HEK293 (cell line): ENCODE measurements at regions not wholly inside any gene's neighbourhood (a gene's known extent, or its start where the extent isn't known, plus 50 kb on each side); places are given as distances from the start of the nearest gene placed in this dataset.
A peak's percentile ranks its signal among the peaks of the same experiment; 100 is the strongest.

Experiments used
- CTCF ChIA-PET: fragments of 350-600 bp; formaldehyde crosslinking; extraction: SDS; loops from one replicate; lab custom pipeline; 2021; ENCODE audit warnings: antibody characterized with exemption; lab: Yijun Ruan, JAX
- POLR2A ChIA-PET: fragments of 300-600 bp; formaldehyde crosslinking; extraction: SDS; loops from one replicate; lab custom pipeline; 2020; ENCODE audit warnings: antibody characterized with exemption, inconsistent platforms; lab: Yijun Ruan, JAX
- H3K27ac ChIP-seq: fragments of 200-500 bp; sonication (Bioruptor generic); 2 replicates; pipeline ENCODE4 v1.5.1; 2014; ENCODE audit warnings: low read depth, low read length, control low read depth, inconsistent platforms; ENCODE audit errors: extremely low read depth
- H3K36me3 ChIP-seq, 2 experiments: fragments of 200-500 bp in 1 of 2; sonication (Bioruptor generic) in 1 of 2; 1 replicate in 1 of 2; 2 replicates in 1 of 2; pipeline ENCODE4 v1.5.1; 2014 to 2017; ENCODE audit warnings: inconsistent platforms in 2 of 2, low read length in 2 of 2; ENCODE audit not compliant: control insufficient read depth in 2 of 2, insufficient read depth in 1 of 2
- H3K4me1 ChIP-seq: fragments of 200-500 bp; sonication (Bioruptor generic); 2 replicates; pipeline ENCODE4 v1.5.1; 2014; ENCODE audit warnings: mild to moderate bottlenecking, low read length, inconsistent platforms; ENCODE audit not compliant: control insufficient read depth, insufficient read depth
- H3K4me3 ChIP-seq: 2 replicates; pipeline ENCODE4 v1.5.1; 2011; ENCODE audit warnings: low read depth, mild to moderate bottlenecking, control low read depth, low read length, moderate library complexity
- H3K9me3 ChIP-seq: fragments of 200-500 bp; sonication (Bioruptor generic); 2 replicates; pipeline ENCODE4 v1.5.1; 2014; ENCODE audit warnings: low read depth, low read length, inconsistent platforms; ENCODE audit not compliant: control insufficient read depth, insufficient read depth
- BCL11B ChIP-seq: fragments of 450-650 bp; formaldehyde crosslinking; IDR thresholded peaks from 2 replicates; pipeline ENCODE4 v1.5.1; 2016; ENCODE audit warnings: low read depth, missing biosample characterization, missing genetic modification characterization
- GLIS1 ChIP-seq: fragments of 450-650 bp; formaldehyde crosslinking; IDR thresholded peaks from 2 replicates; pipeline ENCODE4 v1.5.1; 2016; ENCODE audit warnings: missing biosample characterization, missing genetic modification characterization
- KLF10 ChIP-seq: fragments of 450-650 bp; IDR thresholded peaks from 2 replicates; pipeline ENCODE4 v1.5.1; 2018; ENCODE audit warnings: missing biosample characterization, mild to moderate bottlenecking, missing genetic modification characterization
- KLF7 ChIP-seq: fragments of 450-650 bp; formaldehyde crosslinking; IDR thresholded peaks from 2 replicates; pipeline ENCODE4 v1.5.1; 2016; ENCODE audit warnings: missing biosample characterization, missing genetic modification characterization, borderline replicate concordance
- KLF8 ChIP-seq: fragments of 450-650 bp; formaldehyde crosslinking; IDR thresholded peaks from 2 replicates; pipeline ENCODE4 v1.5.1; 2016; ENCODE audit warnings: missing biosample characterization, missing genetic modification characterization
- SETDB1 ChIP-seq: IDR thresholded peaks from one replicate; pipeline ENCODE4 v1.6.1; 2017; ENCODE audit warnings: mild to moderate bottlenecking, low read length, moderate library complexity, mixed read lengths; ENCODE audit not compliant: insufficient read length
- ZBTB21 ChIP-seq: fragments of 450-650 bp; formaldehyde crosslinking; IDR thresholded peaks from 2 replicates; pipeline ENCODE4 v1.5.1; 2017; ENCODE audit warnings: missing biosample characterization, missing genetic modification characterization
- ZEB2 ChIP-seq: fragments of 450-650 bp; formaldehyde crosslinking; IDR thresholded peaks from 2 replicates; pipeline ENCODE4 v1.5.1; 2016; ENCODE audit warnings: missing biosample characterization, missing genetic modification characterization
- ZFP37 ChIP-seq: fragments of 450-650 bp; formaldehyde crosslinking; IDR thresholded peaks from 2 replicates; pipeline ENCODE4 v1.5.1; 2016; ENCODE audit warnings: missing biosample characterization, missing genetic modification characterization
- ZFP69B ChIP-seq: fragments of 450-650 bp; formaldehyde crosslinking; IDR thresholded peaks from 2 replicates; pipeline ENCODE4 v1.5.1; 2016; ENCODE audit warnings: missing biosample characterization, missing genetic modification characterization
- ZNF2 ChIP-seq: fragments of 450-650 bp; formaldehyde crosslinking; IDR thresholded peaks from 2 replicates; pipeline ENCODE4 v1.5.1; 2016; ENCODE audit warnings: missing biosample characterization, missing genetic modification characterization
- ZNF335 ChIP-seq: fragments of 450-650 bp; formaldehyde crosslinking; conservative IDR thresholded peaks from 2 replicates; pipeline ENCODE4 v1.5.1; 2016; ENCODE audit warnings: missing biosample characterization, missing genetic modification characterization
- ZNF501 ChIP-seq: fragments of 450-650 bp; formaldehyde crosslinking; IDR thresholded peaks from 2 replicates; pipeline ENCODE4 v1.5.1; 2016; ENCODE audit warnings: missing biosample characterization, missing genetic modification characterization
- ZNF530 ChIP-seq: fragments of 450-650 bp; formaldehyde crosslinking; IDR thresholded peaks from 2 replicates; pipeline ENCODE4 v1.5.1; 2016; ENCODE audit warnings: low read depth, missing biosample characterization, missing genetic modification characterization
- ZNF555 ChIP-seq: fragments of 450-650 bp; formaldehyde crosslinking; conservative IDR thresholded peaks from 2 replicates; pipeline ENCODE4 v1.5.1; 2017; ENCODE audit warnings: missing biosample characterization, mild to moderate bottlenecking, missing genetic modification characterization, inconsistent platforms
- ZNF664 ChIP-seq: fragments of 450-650 bp; formaldehyde crosslinking; IDR thresholded peaks from 2 replicates; pipeline ENCODE4 v1.5.1; 2016; ENCODE audit warnings: missing biosample characterization, missing genetic modification characterization
- ZXDB ChIP-seq: fragments of 450-650 bp; formaldehyde crosslinking; IDR thresholded peaks from 2 replicates; pipeline ENCODE4 v1.5.1; 2016; ENCODE audit warnings: missing biosample characterization, missing genetic modification characterization
- TF ChIP-seq, protein P1 (sequence below): fragments of 450-650 bp; formaldehyde crosslinking; conservative IDR thresholded peaks from 2 replicates; pipeline ENCODE4 v1.5.1; 2016; ENCODE audit warnings: low read depth, missing biosample characterization, missing genetic modification characterization
- TF ChIP-seq, protein P2 (sequence below): fragments of 450-650 bp; formaldehyde crosslinking; IDR thresholded peaks from 2 replicates; pipeline ENCODE4 v1.5.1; 2016; ENCODE audit warnings: missing biosample characterization, missing genetic modification characterization
- TF ChIP-seq, protein P3 (sequence below): fragments of 450-650 bp; formaldehyde crosslinking; IDR thresholded peaks from 2 replicates; pipeline ENCODE4 v1.5.1; 2017; ENCODE audit warnings: missing biosample characterization, missing genetic modification characterization
- TF ChIP-seq, protein P4 (sequence below): fragments of 450-650 bp; formaldehyde crosslinking; IDR thresholded peaks from 2 replicates; pipeline ENCODE4 v1.5.1; 2016; ENCODE audit warnings: missing biosample characterization, missing genetic modification characterization
- TF ChIP-seq, protein P5 (sequence below): fragments of 450-650 bp; formaldehyde crosslinking; IDR thresholded peaks from 2 replicates; pipeline ENCODE4 v1.5.1; 2016; ENCODE audit warnings: missing biosample characterization, missing genetic modification characterization, low read depth
- TF ChIP-seq, protein P6 (sequence below): fragments of 450-650 bp; formaldehyde crosslinking; IDR thresholded peaks from 2 replicates; pipeline ENCODE4 v1.5.1; 2017; ENCODE audit warnings: missing biosample characterization, missing genetic modification characterization

DNA sequence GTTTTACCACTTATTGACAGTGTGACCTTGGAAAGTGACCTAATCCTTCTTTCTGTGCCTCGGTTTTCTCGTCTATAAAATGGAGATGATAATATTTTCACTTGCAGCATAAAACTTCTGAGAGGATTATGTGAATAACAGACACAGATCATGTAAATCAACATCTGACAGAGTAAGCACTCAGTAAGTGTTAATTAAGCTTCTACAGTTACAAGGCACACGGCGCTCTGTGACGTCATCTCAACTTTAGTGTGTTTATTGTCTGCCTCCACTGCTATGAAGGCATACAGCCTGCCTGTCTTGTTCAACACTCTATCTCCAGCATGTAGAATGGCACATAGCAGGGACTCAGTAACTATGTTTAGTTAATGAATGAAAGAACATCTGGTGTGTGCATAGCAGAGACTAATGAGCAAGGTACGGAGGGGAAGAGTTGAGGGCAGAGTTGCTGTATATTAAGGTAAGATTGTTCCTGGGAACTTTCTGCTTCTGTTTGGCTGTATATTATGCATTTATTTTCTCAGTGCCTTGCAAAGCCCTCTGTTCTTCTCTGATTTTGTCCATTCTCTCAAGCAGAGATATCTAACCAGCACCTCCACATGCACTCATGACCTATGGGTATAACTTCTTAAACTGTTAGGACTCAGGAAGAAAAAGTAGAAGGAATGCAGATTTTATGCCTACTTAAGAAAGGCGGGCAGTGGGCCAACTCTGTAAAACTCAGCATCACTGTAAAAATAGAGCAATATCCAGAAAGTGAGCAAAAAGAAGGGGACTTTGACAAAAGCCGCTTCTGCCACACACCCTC, 66.4 kb upstream of the STMND1 start:
- ChIA-PET POLR2A (no interaction called here), CTCF (interaction anchor here (0.6 kb wide), 1 partner anchor 273 kb away, joined by 4 read pairs; no protein-coding TSS in a partner anchor)
- H3K27ac ChIP-seq: no peak overlapping the region
- H3K4me3 ChIP-seq: no peak overlapping the region
- H3K9me3 ChIP-seq: no peaks in the 10 kb centered on the region
- H3K36me3 ChIP-seq: no peaks in the 10 kb centered on the region
- peaks cover 11% of the 10 kb centered on the region; the same call in 1 of the 2 replicates for H3K4me1 ChIP-seq
- peak; percentile 73 for TF ChIP-seq ZFP37 (tag by site-specific recombination)
- TF ChIP-seq KLF10 (tag by site-specific recombination): peak; percentile 51; the same call in 1 of the 2 replicates
- TF ChIP-seq BCL11B (tag by site-specific recombination): no peak
- TF ChIP-seq, protein P1, sequence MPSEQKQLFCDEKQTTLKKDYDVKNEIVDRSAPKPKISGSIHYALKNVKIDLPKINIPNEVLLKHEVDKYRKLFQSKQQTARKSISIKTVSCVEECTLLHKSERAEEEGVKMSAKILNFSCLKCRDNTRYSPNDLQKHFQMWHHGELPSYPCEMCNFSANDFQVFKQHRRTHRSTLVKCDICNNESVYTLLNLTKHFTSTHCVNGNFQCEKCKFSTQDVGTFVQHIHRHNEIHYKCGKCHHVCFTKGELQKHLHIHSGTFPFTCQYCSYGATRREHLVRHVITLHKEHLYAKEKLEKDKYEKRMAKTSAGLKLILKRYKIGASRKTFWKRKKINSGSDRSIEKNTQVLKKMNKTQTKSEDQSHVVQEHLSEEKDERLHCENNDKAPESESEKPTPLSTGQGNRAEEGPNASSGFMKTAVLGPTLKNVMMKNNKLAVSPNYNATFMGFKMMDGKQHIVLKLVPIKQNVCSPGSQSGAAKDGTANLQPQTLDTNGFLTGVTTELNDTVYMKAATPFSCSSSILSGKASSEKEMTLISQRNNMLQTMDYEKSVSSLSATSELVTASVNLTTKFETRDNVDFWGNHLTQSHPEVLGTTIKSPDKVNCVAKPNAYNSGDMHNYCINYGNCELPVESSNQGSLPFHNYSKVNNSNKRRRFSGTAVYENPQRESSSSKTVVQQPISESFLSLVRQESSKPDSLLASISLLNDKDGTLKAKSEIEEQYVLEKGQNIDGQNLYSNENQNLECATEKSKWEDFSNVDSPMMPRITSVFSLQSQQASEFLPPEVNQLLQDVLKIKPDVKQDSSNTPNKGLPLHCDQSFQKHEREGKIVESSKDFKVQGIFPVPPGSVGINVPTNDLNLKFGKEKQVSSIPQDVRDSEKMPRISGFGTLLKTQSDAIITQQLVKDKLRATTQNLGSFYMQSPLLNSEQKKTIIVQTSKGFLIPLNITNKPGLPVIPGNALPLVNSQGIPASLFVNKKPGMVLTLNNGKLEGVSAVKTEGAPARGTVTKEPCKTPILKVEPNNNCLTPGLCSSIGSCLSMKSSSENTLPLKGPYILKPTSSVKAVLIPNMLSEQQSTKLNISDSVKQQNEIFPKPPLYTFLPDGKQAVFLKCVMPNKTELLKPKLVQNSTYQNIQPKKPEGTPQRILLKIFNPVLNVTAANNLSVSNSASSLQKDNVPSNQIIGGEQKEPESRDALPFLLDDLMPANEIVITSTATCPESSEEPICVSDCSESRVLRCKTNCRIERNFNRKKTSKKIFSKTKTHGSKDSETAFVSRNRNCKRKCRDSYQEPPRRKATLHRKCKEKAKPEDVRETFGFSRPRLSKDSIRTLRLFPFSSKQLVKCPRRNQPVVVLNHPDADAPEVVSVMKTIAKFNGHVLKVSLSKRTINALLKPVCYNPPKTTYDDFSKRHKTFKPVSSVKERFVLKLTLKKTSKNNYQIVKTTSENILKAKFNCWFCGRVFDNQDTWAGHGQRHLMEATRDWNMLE (tag by site-specific recombination): 0 out of 2 replicates have a peak, but pooled peaks have one; percentile 33
- peak; percentile 89 for TF ChIP-seq ZBTB21
- TF ChIP-seq ZNF2 (tag by site-specific recombination): peak; percentile 65; the same call in 1 of the 2 replicates
- peak; percentile 86 for TF ChIP-seq ZNF664 (tag by site-specific recombination)
- TF ChIP-seq, protein P2, sequence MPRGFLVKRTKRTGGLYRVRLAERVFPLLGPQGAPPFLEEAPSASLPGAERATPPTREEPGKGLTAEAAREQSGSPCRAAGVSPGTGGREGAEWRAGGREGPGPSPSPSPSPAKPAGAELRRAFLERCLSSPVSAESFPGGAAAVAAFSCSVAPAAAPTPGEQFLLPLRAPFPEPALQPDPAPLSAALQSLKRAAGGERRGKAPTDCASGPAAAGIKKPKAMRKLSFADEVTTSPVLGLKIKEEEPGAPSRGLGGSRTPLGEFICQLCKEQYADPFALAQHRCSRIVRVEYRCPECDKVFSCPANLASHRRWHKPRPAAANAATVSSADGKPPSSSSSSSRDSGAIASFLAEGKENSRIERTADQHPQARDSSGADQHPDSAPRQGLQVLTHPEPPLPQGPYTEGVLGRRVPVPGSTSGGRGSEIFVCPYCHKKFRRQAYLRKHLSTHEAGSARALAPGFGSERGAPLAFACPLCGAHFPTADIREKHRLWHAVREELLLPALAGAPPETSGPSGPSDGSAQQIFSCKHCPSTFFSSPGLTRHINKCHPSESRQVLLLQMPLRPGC: peak; percentile 90
- TF ChIP-seq, protein P3, sequence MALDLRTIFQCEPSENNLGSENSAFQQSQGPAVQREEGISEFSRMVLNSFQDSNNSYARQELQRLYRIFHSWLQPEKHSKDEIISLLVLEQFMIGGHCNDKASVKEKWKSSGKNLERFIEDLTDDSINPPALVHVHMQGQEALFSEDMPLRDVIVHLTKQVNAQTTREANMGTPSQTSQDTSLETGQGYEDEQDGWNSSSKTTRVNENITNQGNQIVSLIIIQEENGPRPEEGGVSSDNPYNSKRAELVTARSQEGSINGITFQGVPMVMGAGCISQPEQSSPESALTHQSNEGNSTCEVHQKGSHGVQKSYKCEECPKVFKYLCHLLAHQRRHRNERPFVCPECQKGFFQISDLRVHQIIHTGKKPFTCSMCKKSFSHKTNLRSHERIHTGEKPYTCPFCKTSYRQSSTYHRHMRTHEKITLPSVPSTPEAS: peak; percentile 42
- TF ChIP-seq, protein P4, sequence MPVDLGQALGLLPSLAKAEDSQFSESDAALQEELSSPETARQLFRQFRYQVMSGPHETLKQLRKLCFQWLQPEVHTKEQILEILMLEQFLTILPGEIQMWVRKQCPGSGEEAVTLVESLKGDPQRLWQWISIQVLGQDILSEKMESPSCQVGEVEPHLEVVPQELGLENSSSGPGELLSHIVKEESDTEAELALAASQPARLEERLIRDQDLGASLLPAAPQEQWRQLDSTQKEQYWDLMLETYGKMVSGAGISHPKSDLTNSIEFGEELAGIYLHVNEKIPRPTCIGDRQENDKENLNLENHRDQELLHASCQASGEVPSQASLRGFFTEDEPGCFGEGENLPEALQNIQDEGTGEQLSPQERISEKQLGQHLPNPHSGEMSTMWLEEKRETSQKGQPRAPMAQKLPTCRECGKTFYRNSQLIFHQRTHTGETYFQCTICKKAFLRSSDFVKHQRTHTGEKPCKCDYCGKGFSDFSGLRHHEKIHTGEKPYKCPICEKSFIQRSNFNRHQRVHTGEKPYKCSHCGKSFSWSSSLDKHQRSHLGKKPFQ: no peak
- TF ChIP-seq SETDB1: no peak
- peak; percentile 93 for TF ChIP-seq ZEB2 (tag by site-specific recombination)
- peak; percentile 52 for TF ChIP-seq GLIS1
- TF ChIP-seq, protein P5, sequence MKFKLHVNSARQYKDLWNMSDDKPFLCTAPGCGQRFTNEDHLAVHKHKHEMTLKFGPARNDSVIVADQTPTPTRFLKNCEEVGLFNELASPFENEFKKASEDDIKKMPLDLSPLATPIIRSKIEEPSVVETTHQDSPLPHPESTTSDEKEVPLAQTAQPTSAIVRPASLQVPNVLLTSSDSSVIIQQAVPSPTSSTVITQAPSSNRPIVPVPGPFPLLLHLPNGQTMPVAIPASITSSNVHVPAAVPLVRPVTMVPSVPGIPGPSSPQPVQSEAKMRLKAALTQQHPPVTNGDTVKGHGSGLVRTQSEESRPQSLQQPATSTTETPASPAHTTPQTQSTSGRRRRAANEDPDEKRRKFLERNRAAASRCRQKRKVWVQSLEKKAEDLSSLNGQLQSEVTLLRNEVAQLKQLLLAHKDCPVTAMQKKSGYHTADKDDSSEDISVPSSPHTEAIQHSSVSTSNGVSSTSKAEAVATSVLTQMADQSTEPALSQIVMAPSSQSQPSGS: peak; percentile 97
- TF ChIP-seq ZNF530 (tag by site-specific recombination): no peak
- peak; percentile 45 for TF ChIP-seq ZNF335 (tag by site-specific recombination)
- TF ChIP-seq KLF7 (tag by site-specific recombination): no peak
- TF ChIP-seq ZNF501 (tag by site-specific recombination): 0 out of 2 replicates have a peak, but pooled peaks have one; percentile 73
- TF ChIP-seq ZXDB: peak; percentile 55; the same call in 1 of the 2 replicates
- TF ChIP-seq ZNF555: no peak
- peak; percentile 38; the same call in 1 of the 2 replicates for TF ChIP-seq ZFP69B (tag by site-specific recombination)
- peak; percentile 76 for TF ChIP-seq KLF8 (tag by site-specific recombination)
- TF ChIP-seq, protein P6, sequence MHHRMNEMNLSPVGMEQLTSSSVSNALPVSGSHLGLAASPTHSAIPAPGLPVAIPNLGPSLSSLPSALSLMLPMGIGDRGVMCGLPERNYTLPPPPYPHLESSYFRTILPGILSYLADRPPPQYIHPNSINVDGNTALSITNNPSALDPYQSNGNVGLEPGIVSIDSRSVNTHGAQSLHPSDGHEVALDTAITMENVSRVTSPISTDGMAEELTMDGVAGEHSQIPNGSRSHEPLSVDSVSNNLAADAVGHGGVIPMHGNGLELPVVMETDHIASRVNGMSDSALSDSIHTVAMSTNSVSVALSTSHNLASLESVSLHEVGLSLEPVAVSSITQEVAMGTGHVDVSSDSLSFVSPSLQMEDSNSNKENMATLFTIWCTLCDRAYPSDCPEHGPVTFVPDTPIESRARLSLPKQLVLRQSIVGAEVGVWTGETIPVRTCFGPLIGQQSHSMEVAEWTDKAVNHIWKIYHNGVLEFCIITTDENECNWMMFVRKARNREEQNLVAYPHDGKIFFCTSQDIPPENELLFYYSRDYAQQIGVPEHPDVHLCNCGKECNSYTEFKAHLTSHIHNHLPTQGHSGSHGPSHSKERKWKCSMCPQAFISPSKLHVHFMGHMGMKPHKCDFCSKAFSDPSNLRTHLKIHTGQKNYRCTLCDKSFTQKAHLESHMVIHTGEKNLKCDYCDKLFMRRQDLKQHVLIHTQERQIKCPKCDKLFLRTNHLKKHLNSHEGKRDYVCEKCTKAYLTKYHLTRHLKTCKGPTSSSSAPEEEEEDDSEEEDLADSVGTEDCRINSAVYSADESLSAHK: 0 out of 2 replicates have a peak, but pooled peaks have one; percentile 44
